ENCODE measurements at regions not wholly inside any gene's neighbourhood (a gene's known extent, or its start where the extent isn't known, plus 50 kb on each side); places are given as distances from the start of the nearest gene placed in this dataset.
"Not testable (repeated sequence)": the region's sequence is repeated elsewhere in the genome, so short reads cannot be mapped to it uniquely, and the experiment has no call there.

DNA sequence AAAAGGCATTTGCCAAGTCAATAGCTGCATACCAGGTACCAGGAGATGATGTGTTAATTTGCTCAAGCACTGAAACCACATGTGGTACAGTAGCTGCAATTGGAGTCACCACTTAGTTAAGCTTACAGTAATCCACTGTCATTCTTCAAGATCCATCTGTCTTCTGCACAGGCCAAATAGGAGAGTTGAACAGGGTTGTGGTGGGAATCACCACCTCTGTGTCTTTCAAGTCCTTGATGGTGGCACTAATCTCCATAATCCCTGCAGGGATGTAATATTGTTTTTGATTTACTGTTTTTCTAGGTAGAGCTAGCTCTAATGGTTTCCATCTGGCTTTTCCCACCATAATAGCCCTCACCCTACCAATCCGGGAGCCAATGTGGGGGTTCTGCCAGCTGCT, 91.9 kb downstream of the FCRL5 start:
- DNase-seq = no peak

DNA sequence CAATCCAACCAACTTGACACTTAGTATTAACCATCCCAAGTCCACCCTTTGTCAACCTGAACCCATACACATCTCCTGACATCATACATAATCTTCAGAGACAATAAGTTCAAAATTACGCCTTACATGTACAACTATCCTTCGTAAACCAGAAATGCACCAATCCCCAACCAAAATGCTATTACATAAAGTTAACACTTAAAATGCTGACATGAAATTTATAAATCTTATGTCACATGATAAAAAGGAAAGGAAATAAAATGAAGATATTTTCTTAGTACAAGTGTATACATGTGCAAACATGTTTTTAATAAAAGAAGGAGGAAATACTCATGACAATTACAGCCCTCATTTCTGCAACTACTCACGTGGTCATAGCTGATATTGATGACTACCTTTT, 95.0 kb downstream of the FCRL5 start:
- no peak for DNase-seq

DNA sequence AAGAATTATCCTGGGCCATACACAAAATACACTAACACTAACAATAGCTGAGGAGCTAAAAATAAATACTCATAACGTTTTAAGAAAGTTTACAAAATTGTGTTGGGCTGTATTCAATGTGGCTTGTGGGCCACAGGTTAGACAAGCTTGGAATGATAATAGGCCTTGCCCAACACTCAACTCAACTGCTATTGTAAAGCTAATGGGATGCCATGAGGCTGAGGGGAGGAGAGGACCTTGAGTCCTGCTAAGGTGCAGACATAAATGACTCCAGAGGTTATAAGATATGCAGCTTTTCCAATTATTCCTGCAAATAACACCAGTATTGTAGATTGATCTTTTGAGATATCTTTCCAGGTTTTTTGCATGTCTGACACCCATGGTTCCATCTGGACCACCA, 97.0 kb downstream of the FCRL5 start:
- DNase-seq = no peak

DNA sequence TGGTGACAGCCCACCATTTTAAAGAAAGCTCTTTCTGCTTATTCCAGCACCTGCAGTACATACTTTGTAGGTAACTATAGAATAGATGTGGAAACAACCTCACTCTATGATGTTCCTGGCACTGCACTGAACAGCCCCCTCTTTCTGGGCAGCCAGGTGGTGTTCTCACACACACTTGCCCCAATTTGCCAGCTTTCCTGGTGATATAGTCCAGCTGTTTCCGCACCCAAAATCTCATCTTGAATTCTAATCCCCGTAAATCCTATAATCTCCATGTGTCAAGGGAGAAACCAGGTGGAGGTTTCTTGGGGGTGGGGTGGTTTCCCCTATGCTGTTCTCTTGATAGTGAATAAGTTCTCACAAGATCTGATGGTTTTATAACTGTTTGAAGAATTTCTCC, 102.2 kb downstream of the FCRL5 start:
- DNase-seq = no peak

DNA sequence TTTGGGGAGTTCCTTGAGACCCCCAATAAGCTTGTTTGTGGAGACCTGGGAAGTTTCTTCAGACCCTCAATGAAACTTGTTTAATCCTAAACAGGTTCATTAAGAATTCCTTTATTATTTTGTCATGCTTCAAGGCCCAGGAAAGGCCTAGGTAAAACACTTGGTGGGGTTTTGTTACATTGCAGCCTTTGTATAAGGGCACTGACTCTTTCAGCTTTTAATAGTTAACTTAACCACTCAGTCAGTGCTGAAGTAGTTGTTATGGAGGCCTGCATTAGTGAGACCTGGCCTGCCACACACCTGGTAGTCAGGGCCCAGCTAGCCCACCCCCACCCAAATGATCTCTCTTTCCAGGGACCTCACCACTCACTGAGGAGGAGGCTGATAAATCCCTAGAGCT, 103.7 kb downstream of the FCRL5 start:
- no peak for DNase-seq

DNA sequence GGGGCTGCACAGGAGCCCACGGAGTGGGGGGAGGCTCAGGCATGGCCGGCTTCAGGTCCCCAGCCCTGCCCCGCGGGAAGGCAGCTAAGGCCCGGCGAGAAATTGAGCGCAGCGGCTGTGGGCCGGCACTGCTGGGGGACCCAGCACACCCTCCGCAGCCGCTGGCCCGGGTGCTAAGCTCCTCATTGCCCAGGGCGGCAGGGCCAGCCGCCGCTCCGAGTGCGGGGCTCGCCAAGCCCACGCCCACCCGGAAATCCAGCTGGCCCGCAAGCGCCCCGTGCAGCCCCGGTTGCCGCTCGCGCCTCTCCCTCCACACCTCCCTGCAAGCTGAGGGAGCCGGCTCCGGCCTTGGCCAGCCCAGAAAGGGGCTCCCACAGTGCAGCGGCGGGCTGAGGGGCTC, 106.0 kb downstream of the FCRL5 start:
- DNase-seq = not testable (repeated sequence)

DNA sequence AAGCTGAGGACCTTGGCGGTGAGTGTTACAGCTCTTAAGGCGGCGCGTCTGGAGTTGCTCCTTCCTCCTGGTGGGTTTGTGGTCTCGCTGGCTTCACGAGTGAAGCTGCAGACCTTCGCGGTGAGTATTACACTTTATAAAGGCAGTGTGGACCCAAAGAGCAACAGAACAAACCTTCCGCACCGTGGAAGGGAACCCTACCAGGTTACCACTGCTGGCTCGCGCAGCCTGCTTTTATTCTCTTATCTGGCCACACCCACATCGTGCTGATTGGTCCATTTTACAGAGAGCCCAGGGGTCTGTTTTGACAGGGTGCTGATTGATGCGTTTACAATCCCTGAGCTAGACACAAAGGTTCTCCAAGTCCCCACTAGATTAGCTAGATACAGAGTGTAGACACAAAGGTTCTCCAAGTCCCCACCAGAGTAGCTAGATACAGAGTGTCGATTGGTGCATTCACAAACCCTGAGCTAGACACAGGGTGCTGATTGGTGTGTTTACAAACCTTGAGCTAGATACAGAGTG, 106.6 kb downstream of the FCRL5 start:
- not testable (repeated sequence) for DNase-seq

DNA sequence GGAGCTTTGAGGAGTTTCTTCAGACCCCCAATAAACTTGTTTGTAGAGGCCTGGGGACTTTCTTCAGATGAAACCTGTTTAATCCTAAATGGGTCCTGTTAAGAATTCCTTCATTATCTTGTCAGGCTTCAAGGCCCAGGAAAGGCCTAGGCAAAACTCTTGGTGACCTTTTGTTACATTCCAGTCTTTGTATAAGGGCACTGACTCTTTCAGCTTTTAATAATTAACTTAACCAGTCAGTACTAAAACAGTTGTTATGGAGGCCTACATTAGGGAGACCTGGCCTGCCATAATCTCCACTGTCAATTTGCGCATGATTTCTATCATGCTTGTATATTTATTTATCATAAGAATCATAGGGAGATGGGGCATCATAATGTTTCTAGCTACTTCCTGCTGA, 110.2 kb downstream of the FCRL5 start:
- no peak for DNase-seq

DNA sequence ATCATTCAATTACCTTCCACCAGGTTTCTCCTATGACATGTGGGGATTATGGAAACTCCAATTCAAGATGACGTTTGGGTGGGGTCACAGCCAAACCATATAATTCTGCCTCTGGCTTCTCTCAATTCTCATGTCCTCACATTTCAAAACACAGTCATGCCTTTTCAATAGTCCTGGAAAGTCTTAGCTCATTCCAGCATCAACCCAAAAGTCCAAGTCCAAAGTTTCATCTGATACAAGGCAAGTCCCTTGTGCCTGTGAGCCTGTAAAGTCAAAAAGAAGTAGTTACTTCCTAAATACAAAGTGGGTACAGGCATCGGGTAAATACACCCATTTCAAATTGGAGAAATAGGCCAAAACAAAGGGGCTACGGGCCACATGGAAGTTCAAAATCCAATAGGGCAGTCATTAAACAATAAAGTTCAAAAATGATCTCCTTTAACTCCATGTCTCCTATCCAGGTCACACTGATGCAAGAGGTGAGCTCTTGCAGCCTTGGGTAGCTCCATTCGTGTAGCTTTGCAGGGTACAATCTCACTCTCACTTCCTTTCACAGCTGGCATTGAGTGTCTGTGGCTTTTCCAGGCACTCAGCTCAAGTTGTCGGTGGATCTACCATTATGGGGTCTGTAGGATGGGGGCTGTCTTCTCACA, 112.9 kb downstream of the FCRL5 start:
- DNase-seq = no peak

DNA sequence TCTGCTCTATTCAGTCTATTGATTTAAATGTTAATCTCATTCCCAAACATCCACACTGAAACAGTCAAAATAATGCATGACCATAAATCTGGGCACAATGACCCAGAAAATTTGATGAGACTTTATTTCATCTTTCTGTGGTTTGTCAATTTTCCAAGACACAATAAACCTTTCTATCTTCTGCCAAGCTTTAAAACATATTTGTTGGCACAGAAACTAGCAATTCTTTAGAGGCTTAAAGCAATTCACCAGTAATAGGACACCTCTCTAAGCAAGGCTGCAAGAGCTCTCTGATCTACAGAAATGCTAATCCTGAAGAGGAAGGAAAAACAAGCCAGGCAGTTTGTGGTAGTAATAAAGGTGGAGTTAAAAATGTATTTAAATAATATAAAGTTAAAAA, 113.7 kb downstream of the FCRL5 start:
- DNase-seq = no peak

DNA sequence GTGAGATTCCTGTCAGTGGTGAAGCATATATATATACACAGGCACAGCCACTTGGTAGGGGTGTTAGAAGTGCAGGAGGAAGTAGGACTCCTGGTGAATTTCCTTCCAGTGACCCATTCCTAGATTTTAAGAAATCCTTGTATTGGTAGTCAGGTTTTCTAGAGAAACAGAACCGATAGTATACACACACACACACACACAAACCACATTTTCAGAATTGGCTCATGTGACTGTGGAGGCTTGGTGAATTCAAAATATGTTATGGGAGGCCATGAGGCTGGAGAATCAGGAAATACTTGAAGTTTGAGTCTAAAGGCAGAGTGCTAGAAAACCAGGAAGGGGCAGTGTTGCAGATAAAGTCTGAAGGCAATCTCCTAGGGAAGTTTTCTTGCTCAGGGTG, 114.2 kb downstream of the FCRL5 start:
- no peak for DNase-seq

DNA sequence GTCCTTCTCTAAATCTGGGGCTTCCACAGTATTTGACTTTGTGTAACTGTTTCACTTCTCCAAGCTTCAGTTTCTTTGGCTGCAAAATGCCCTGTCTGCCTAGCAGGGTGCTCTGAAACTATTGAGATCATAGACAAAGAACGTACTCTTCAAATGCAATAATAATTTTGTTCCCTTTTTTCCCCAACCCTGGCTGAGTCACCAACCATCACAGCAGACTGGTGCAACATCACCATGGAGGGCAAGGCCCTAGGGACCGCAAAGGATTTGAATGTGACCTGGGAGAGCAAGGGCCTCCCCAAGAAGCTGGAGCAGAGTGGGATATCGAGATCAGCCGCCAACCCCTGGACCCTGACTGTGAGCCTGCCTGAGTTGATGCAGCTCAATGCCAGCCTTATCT, 115.0 kb downstream of the FCRL5 start:
- peak in 1 of 6 experiments; percentile 1 for DNase-seq

DNA sequence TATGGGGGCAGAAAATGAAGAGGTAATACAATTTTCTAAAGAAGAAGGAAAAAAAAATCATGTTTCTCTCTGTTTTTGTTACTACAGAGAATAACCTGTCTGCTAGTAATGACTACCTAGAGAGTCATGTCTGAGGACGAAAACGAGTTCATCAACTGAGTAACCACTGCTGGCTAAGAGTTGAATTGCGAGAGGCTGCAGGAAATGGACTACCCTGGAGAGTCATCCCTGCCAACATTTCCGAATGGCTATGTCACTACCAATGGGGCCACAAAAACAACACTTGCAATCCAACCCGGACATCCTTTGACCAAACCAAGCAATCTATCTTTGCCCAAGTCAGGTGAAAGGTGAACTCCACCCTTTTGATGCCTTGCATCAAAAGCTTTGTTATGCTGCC, 120.6 kb downstream of the FCRL5 start:
- DNase-seq = no peak

DNA sequence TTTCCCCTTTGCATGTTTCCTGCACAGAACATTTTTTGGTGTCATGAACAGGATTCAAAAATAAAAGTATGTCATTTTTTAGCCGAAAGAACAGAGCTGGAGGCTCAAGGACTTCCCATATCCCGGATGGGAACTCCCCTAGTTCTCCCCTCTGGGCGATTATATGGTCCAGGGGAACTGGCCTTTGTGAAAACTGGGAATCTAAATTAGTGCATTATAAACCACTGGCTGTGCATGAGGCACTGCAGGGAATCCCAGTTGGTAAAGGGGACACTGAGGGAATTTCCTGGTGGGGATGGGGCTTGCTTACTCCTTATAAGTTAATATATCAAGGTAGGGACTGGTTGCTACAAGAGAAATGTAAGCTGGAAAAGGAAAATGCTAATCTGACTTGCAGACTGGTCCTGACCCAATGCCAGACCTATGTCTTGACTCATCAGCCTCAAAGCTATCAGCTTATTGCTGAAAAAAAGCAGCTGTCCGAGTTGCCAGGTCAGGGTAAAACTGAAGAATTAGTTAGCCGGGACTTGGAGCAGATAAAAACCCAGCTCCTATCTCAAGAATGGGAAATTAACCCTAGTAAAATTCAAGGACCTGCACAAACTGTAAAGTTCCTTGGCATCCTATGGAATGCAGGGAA, 122.6 kb downstream of the FCRL5 start:
- DNase-seq = no peak

DNA sequence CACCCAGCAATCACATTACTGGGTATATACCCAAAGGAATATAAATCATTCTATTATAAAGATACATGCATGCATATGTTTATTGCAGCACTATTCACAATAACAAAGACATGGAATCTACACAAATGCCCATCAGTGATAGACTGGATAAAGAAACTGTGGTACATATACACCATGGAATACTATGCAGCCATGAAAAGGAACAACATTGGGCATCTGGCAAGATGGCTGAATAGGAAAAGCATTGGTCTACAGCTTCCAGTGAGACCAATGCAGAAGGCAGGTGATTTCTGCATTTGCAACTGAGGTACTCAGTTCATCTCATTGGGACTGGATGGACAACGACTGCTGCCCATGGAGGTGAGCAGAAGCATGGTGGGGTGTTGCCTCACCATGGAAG, 128.6 kb downstream of the FCRL5 start:
- DNase-seq = not testable (repeated sequence)

DNA sequence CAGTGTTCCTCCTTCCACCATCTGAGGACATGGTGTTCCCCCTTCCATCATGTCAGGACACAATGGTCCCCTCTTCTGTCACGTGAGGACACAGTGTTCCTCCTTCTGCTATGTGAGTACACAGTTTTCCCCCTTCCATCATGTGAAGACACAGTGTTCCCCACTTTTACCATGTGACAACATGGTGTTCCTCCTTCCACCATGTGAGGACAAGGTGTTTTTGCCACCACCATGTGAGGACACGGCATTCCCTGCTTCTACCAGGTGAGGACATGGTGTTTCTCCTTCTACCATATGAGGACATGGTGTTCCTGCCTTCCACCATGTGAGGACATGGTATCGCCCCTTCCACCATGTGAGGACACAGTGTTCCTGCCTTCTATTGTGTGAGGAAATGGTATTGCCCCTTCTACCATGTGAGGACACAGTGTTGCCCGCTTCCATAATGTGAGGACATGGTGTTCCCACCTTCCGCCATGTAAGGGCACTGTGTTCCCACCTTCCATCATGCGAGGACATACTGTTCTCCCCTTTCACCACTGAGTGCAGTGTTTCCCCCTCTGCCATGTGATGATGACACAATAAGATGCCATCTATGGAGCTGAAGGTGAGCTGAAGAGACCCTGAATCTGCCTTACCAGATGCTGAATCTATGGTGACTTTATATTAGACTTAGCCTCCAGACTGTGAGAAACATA, 132.3 kb downstream of the FCRL5 start:
- DNase-seq = no peak

DNA sequence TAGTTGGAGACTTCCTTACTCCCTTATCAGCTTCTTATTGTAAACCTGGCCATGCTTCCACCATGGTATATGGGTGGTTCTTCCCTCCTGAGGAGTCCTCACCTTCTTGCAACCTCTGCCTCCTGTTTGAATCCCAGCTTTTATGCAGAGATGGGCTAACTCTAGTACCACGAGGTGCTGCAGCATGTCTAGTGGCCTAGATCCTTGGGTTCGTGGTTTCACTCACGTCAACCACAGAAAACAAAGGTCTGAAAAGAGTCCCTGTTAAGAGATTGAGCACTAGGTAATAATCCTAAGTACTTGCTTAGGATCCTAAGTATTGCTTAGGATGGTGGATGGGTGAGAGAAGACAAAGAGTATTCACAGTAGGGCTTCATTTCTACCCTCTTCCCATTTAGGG, 133.7 kb downstream of the FCRL5 start:
- no peak for DNase-seq

DNA sequence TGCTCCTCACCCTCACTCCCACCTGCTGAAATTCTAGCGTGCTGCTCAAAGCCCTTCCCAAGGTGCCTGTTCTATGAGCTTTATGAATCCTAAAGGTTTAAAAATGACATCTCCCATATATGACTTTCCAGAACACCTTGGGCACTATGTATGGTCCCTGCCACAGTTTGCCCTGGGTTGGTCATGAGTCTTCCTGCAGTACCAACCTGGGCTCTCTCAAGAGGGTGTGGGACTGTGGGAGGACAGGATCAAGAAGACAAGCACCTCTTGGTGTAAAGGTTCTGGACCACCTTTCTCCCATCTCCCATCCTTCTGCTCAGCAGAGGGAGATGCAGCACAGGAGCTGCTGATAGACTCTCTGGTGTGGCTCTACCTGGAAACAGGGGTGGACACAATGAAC, 134.1 kb downstream of the FCRL5 start:
- DNase-seq = no peak

DNA sequence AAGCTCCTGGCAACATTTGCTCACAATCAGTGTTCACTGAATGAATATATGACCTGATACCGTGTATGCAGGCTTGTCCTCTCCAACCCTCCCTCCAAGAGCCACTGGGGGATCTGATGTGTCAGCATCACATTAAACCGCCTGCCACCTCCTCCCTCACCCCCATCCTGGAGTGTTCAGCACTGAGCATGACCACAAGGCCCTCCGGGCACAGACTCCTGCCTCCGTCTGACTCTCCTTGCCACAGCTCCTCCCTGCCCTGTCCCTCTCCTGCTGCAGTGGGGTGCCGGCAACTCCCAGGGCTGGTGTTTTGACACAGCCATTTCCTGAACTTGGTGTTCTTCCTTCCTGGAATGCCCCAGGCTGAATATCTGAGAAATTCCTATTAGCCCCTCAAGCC, 136.7 kb downstream of the FCRL5 start:
- DNase-seq = no peak

DNA sequence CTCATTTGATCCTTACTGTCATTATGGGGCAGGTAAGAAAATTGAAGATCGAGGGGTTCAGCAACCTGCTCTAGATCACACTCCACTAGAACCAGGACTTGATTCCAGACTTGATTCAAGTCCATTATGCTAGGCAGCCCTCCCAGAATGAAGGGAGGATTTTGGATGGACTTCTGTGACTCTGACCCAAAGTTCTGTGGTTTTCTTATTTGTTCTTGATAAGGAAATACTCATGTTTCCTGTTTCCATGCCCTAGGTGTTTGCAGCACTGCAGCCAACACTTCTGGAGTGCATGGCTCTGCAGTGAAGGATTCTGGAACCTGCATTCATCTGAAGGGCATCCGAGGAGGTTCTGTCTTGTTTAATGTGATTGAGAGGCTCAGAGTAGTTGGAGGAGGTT, 140.0 kb downstream of the FCRL5 start:
- no peak for DNase-seq

DNA sequence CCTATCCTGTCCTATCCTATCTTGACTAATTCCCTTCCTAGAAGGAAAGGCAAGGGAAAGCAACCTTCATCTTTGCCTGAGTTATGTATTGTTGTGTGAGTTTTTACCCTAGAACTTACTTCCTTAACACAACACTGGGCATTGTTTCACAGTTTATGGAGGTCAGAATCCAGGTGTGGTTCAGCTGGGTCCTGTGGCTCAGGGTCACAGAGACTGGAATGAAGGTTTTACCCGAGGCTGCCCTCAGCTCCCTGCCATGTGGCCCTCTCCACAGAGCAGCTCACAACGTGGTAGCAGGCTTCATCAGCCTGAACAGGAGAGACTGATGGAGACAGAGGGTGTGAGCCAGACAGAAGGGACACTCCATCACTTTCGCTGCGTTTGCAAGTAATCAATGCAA, 140.5 kb downstream of the FCRL5 start:
- DNase-seq = no peak

DNA sequence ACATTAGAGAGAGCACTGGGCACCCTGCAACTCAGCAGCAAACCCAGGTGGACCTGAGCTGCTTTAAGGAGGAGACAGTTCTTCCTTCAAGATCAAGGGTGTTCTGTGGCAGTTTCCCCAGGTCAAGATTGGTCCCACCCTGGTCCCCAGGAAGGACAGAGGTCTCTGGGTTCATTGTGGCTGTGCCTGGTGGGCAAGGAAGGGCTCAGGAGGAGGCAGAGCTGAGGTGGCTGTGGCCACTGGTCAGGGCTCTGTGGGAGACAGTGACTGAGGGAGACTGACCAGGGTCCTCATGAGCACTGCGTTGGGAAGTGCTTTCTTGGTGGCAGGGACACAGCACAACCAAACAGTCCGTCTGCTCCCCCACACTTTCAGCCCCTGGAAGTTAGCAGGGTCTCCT, 141.3 kb downstream of the FCRL5 start:
- DNase-seq = no peak

DNA sequence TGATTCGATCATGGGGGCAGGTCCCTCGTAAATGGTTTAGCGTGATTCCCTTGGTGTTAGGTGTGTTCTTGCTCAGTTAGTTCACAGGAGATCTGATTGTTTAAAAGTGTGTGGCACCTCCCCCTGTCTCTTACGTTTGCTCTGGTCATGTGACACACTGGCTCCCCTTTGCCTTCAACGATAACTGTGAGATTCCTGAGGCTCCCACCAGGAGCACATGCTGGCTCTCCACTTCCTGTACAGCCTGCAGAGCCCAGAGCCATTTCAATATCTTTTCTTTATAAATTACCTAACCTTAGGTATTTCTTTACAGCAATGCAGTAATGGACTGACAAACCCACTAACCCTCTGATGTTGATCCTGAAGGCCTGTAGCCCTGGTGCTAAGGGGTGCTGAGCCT, 141.9 kb downstream of the FCRL5 start:
- no peak for DNase-seq

DNA sequence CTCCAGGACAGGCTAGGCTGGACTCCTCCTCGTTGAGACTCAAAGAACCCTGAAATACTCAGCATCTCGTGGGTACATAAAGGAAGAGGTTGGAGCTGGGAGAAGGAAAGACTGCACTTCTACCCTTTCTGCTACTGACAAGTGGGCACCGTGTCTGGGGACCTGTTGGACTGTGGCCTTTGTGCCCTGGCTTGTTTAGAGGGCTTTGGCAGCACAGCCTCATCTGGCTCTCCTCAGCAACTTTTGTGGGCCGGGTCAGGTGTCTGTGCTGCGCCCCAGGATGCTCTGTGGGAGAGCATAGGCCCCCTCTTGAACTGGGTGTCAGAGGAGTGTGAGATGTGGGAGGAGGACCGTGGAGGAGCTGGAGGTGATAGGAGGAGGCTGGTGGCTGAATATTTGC, 142.4 kb downstream of the FCRL5 start:
- no peak for DNase-seq

All from stimulated activated naive CD4-positive, alpha-beta T cell (primary cell).